Duodenal mucosa (tissue), 2 donors: ENCODE measurements at regions not wholly inside any gene's neighbourhood (a gene's known extent, or its start where the extent isn't known, plus 50 kb on each side); places are given as distances from the start of the nearest gene placed in this dataset.

Experiments
- H3K27ac ChIP-seq: one replicate; pipeline ENCODE4 v1.7.0; 2013; ENCODE audit warnings: low read depth, low read length
- H3K27me3 ChIP-seq, 2 donors: one replicate each; pipeline ENCODE4 v1.7.0; 2013; ENCODE audit warnings: low read length in 2 of 2, control low read depth in 1 of 2; ENCODE audit not compliant: insufficient read depth in 2 of 2, control insufficient read depth in 1 of 2
- H3K36me3 ChIP-seq, 2 donors: one replicate each; pipeline ENCODE4 v1.7.0; 2013; ENCODE audit warnings: low read length in 2 of 2, control low read depth in 1 of 2; ENCODE audit not compliant: insufficient read depth in 2 of 2, control insufficient read depth in 1 of 2
- H3K4me1 ChIP-seq, 2 donors: one replicate each; pipeline ENCODE4 v1.7.0; 2013; ENCODE audit warnings: low read length in 2 of 2, control low read depth in 1 of 2; ENCODE audit not compliant: insufficient read depth in 2 of 2, control insufficient read depth in 1 of 2
- H3K4me3 ChIP-seq, 2 donors: one replicate each; pipeline ENCODE4 v1.7.0; 2013; ENCODE audit warnings: low read length in 2 of 2, low read depth in 1 of 2
- H3K9ac ChIP-seq, 2 donors: one replicate each; pipeline ENCODE4 v1.7.0; 2013; ENCODE audit warnings: low read length in 2 of 2, low read depth in 1 of 2
- H3K9me3 ChIP-seq, 2 donors: one replicate each; pipeline ENCODE4 v1.7.0; 2013; ENCODE audit warnings: low read length in 2 of 2, control low read depth in 1 of 2; ENCODE audit not compliant: control insufficient read depth in 1 of 2

- Histone ChIP-seq H3K27ac (no peak overlapping the region), H3K27me3 (no peaks in the 10 kb centered on the region), H3K36me3 (no peaks in the 10 kb centered on the region), H3K4me3 (no peak overlapping the region), H3K4me1 (peaks cover 0 to 3% of the 10 kb centered on the region in 2 donors), H3K9me3 (peaks cover 3 to 12% of the 10 kb centered on the region in 2 donors), H3K9ac (no peak overlapping the region)
These were observed 127.3 kb downstream of the NUDT12 start for GRCh38 chr5:103435136-103435889.

- Histone ChIP-seq H3K4me3 (no peak overlapping the region), H3K27ac (no peak overlapping the region), H3K27me3 (no peaks in the 10 kb centered on the region), H3K36me3 (no peaks in the 10 kb centered on the region), H3K9me3 (peaks cover 0 to 3% of the 10 kb centered on the region in 2 donors), H3K4me1 (peaks cover 0 to 3% of the 10 kb centered on the region in 2 donors), H3K9ac (no peak overlapping the region)
These were observed 128.5 kb downstream of the NUDT12 start for GRCh38 chr5:103434057-103434456.

- Histone ChIP-seq H3K27me3 (no peaks in the 10 kb centered on the region), H3K27ac (no peak overlapping the region), H3K36me3 (no peaks in the 10 kb centered on the region), H3K9ac (no peak overlapping the region), H3K4me1 (peaks cover 0 to 3% of the 10 kb centered on the region in 2 donors), H3K9me3 (no peaks in the 10 kb centered on the region), H3K4me3 (no peak overlapping the region)
These were observed 129.4 kb downstream of the NUDT12 start for GRCh38 chr5:103433211-103433610.

GRCh38 chr5:103428923-103429322 is 133.7 kb downstream of the NUDT12 start:
- no peak overlapping the region for H3K27ac ChIP-seq

GRCh38 chr5:103428411-103428871 is 134.1 kb downstream of the NUDT12 start:
- Histone ChIP-seq H3K4me1 (no peaks in the 10 kb centered on the region), H3K27ac (no peak overlapping the region)

More at GRCh38 chr5:103428923-103429322, 133.7 kb downstream of the NUDT12 start:
- H3K9ac ChIP-seq: no peak overlapping the region
- H3K4me3 ChIP-seq: no peak overlapping the region
- H3K9me3 ChIP-seq: no peaks in the 10 kb centered on the region
- H3K27me3 ChIP-seq: no peaks in the 10 kb centered on the region
- H3K36me3 ChIP-seq: no peaks in the 10 kb centered on the region
- H3K4me1 ChIP-seq: no peaks in the 10 kb centered on the region

GRCh38 chr5:103427326-103427725 is 135.3 kb downstream of the NUDT12 start:
- Histone ChIP-seq H3K27ac (no peak overlapping the region), H3K27me3 (no peaks in the 10 kb centered on the region), H3K4me3 (no peak overlapping the region), H3K4me1 (no peaks in the 10 kb centered on the region), H3K36me3 (no peaks in the 10 kb centered on the region), H3K9ac (no peak overlapping the region), H3K9me3 (no peaks in the 10 kb centered on the region)

More at GRCh38 chr5:103428411-103428871, 134.1 kb downstream of the NUDT12 start:
- Histone ChIP-seq H3K4me3 (no peak overlapping the region), H3K27me3 (no peaks in the 10 kb centered on the region), H3K9ac (no peak overlapping the region), H3K36me3 (no peaks in the 10 kb centered on the region), H3K9me3 (no peaks in the 10 kb centered on the region)

GRCh38 chr5:103425686-103426454 is 136.7 kb downstream of the NUDT12 start:
- Histone ChIP-seq H3K4me3 (no peak overlapping the region), H3K27ac (no peak overlapping the region), H3K27me3 (no peaks in the 10 kb centered on the region), H3K9me3 (no peaks in the 10 kb centered on the region), H3K9ac (no peak overlapping the region), H3K4me1 (no peaks in the 10 kb centered on the region), H3K36me3 (no peaks in the 10 kb centered on the region)

- H3K36me3 ChIP-seq: no peaks in the 10 kb centered on the region
- no peak overlapping the region for H3K4me3 ChIP-seq
- H3K27me3 ChIP-seq: no peaks in the 10 kb centered on the region
- H3K27ac ChIP-seq: no peak overlapping the region
- no peak overlapping the region for H3K9ac ChIP-seq
- H3K9me3 ChIP-seq: no peaks in the 10 kb centered on the region
- H3K4me1 ChIP-seq: no peaks in the 10 kb centered on the region
These were observed 138.0 kb downstream of the NUDT12 start for GRCh38 chr5:103424453-103425205.

GRCh38 chr5:103424026-103424425 is 138.6 kb downstream of the NUDT12 start:
- Histone ChIP-seq H3K27me3 (no peaks in the 10 kb centered on the region), H3K9ac (no peak overlapping the region), H3K4me3 (no peak overlapping the region), H3K27ac (no peak overlapping the region), H3K36me3 (no peaks in the 10 kb centered on the region), H3K4me1 (no peaks in the 10 kb centered on the region), H3K9me3 (no peaks in the 10 kb centered on the region)

- H3K27me3 ChIP-seq: no peaks in the 10 kb centered on the region
- no peak overlapping the region for H3K4me3 ChIP-seq
- no peaks in the 10 kb centered on the region for H3K9me3 ChIP-seq
- no peaks in the 10 kb centered on the region for H3K36me3 ChIP-seq
- H3K9ac ChIP-seq: no peak overlapping the region
- no peak overlapping the region for H3K27ac ChIP-seq
- no peaks in the 10 kb centered on the region for H3K4me1 ChIP-seq
These were observed 139.8 kb downstream of the NUDT12 start for GRCh38 chr5:103422756-103423155.
